Thyroid gland (tissue), 4 donors: ENCODE measurements at regions not wholly inside any gene's neighbourhood (a gene's known extent, or its start where the extent isn't known, plus 50 kb on each side); places are given as distances from the start of the nearest gene placed in this dataset.
"Not testable (repeated sequence)": the region's sequence is repeated elsewhere in the genome, so short reads cannot be mapped to it uniquely, and the experiment has no call there.

Experiments
- CTCF ChIP-seq, 6 experiments: fragments of 200-600 bp in 3 of 6; fragments of 450-650 bp in 3 of 6; sonication (generic) in 3 of 6; IDR thresholded peaks; one replicate each; pipeline ENCODE4 v1.5.1; 2016 to 2019; ENCODE audit warnings: antibody characterized with exemption in 6 of 6, mild to moderate bottlenecking in 2 of 6, inconsistent platforms in 1 of 6, moderate library complexity in 1 of 6
- POLR2A ChIP-seq, 2 donors: fragments of 450-650 bp; IDR thresholded peaks; one replicate each; pipeline ENCODE4 v1.6.1; 2017; ENCODE audit warnings: antibody characterized with exemption in 2 of 2, mild to moderate bottlenecking in 2 of 2, moderate library complexity in 1 of 2

DNA sequence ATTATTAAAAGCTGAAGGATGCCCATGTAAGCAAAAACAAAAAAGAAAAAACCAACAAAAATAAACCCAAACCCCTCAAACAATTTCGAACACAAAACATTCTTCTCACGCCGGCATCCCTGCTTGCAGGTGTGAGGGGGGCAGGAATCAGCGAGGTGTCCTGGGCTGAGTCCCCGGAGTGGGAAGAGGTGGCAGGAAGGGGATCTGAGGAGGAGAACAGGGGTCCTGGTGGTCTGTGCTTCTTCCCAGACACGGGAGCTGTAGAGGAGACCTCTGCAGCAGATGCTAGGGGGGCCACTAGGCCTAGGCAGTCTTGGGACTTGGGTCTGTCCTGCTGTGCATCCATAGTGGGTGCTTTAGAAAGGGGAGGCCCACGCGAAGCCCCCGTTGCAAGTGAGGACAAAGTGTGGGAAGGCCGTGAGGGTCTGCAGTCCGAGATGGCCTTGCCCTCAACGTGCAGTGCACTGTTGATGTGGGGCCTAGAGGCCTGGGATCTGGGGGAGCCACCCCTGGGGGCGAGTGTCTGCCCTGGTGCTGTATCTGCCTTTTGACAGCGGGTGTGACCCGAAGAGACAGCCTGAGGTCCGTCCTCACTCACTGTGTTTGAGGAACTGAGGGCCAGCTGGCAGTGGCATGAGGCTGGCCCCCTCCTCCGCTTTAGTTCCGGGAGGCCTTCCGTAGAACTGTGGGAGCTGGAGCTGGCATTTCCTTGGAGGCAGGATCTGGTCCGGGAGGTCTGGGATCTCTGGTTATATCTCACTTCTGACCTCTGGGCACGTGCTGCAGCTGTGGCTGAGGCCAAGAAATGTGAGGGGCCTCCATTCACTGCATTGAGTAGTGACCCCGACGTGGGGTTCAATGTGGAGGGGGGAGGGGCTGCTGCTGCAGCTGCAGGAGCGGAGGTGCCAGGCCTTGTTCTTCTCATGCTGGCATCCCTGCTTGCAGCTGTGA lies 1371.5 kb downstream of the CDH12 start:
- not testable (repeated sequence) for TF ChIP-seq CTCF, POLR2A (IDR thresholded peaks at IDR 0.05)
